Fibroblast of lung (primary cell): ENCODE measurements at regions not wholly inside any gene's neighbourhood (a gene's known extent, or its start where the extent isn't known, plus 50 kb on each side); places are given as distances from the start of the nearest gene placed in this dataset.

ENCODE experiments used
- DNase-seq, 2 donors: peaks; one replicate each; pipeline versions ENCODE4 v3.0.0 to v3.0.0-alpha.2; 2010; ENCODE audit warnings: low read depth in 2 of 2
- H2AFZ ChIP-seq: 2 replicates; pipeline ENCODE4 v1.5.1; 2012; ENCODE audit warnings: low read length, control low read depth, inconsistent platforms
- H3K27ac ChIP-seq: 2 replicates; pipeline ENCODE4 v1.5.1; 2011; ENCODE audit warnings: low read length, control low read depth; ENCODE audit not compliant: insufficient read depth
- H3K27me3 ChIP-seq: 2 replicates; pipeline ENCODE4 v1.5.1; 2011; ENCODE audit warnings: mild to moderate bottlenecking, low read length; ENCODE audit not compliant: control insufficient read depth, insufficient read depth
- H3K36me3 ChIP-seq: 2 replicates; pipeline ENCODE4 v1.5.1; 2011; ENCODE audit warnings: low read length; ENCODE audit not compliant: control insufficient read depth, insufficient read depth
- H3K4me1 ChIP-seq: 2 replicates; pipeline ENCODE4 v1.5.1; 2011; ENCODE audit warnings: low read length; ENCODE audit not compliant: control insufficient read depth, insufficient read depth; ENCODE audit errors: extremely low read depth
- H3K4me2 ChIP-seq: 2 replicates; pipeline ENCODE4 v1.5.1; 2011; ENCODE audit warnings: low read length, control low read depth; ENCODE audit not compliant: insufficient read depth; ENCODE audit errors: extremely low read depth
- H3K4me3 ChIP-seq, 4 experiments: fragments of 200-600 bp in 1 of 4; sonication (generic) in 1 of 4; replicated peaks in 1 of 4; 2 replicates each; pipeline ENCODE4 v1.5.1; 2011 to 2016; ENCODE audit warnings: low read length in 4 of 4, low read depth in 3 of 4, mild to moderate bottlenecking in 3 of 4, control low read depth in 2 of 4, inconsistent platforms in 1 of 4, mixed read lengths in 1 of 4; ENCODE audit not compliant: insufficient read depth in 1 of 4; ENCODE audit errors: control extremely low read depth in 1 of 4
- H3K79me2 ChIP-seq: 2 replicates; pipeline ENCODE4 v1.5.1; 2012; ENCODE audit warnings: mild to moderate bottlenecking, low read length, inconsistent platforms; ENCODE audit not compliant: control insufficient read depth, insufficient read depth
- H3K9ac ChIP-seq: 2 replicates; pipeline ENCODE4 v1.5.1; 2011; ENCODE audit warnings: mild to moderate bottlenecking, low read length, control low read depth; ENCODE audit not compliant: insufficient read depth
- H3K9me3 ChIP-seq: 2 replicates; pipeline ENCODE4 v1.5.1; 2012; ENCODE audit warnings: low read depth, low read length; ENCODE audit not compliant: control insufficient read depth, insufficient read depth
- H4K20me1 ChIP-seq: 2 replicates; pipeline ENCODE4 v1.5.1; 2011; ENCODE audit warnings: low read length; ENCODE audit not compliant: control insufficient read depth, insufficient read depth; ENCODE audit errors: extremely low read depth
- CTCF ChIP-seq, 2 donors: IDR thresholded peaks in 1 of 2; conservative IDR thresholded peaks in 1 of 2; 1 replicate in 1 of 2; 2 replicates in 1 of 2; pipeline ENCODE4 v1.5.1; 2011 to 2012; ENCODE audit warnings: low read length in 2 of 2, control low read depth in 1 of 2, inconsistent platforms in 1 of 2, low read depth in 1 of 2, mild to moderate bottlenecking in 1 of 2
- EZH2 ChIP-seq: IDR thresholded peaks from 2 replicates; pipeline ENCODE4 v1.5.1; 2012; ENCODE audit warnings: low read length, control low read depth, mild to moderate bottlenecking; ENCODE audit errors: missing control alignments

- H3K9me3 ChIP-seq = no peaks in the 10 kb centered on the region
- H3K4me2 ChIP-seq = no peak overlapping the region
- no peaks in the 10 kb centered on the region for H4K20me1 ChIP-seq
- H3K27me3 ChIP-seq = no peaks in the 10 kb centered on the region
- H3K4me3 ChIP-seq = no peak overlapping the region
- H3K27ac ChIP-seq = no peak overlapping the region
- H3K79me2 ChIP-seq = no peaks in the 10 kb centered on the region
- no peaks in the 10 kb centered on the region for H3K4me1 ChIP-seq
- H3K36me3 ChIP-seq = no peaks in the 10 kb centered on the region
- H3K9ac ChIP-seq = no peak overlapping the region
- DNase-seq = no peak
- no peak overlapping the region for H2AFZ ChIP-seq
- TF ChIP-seq CTCF (conservative IDR thresholded peaks at IDR 0.05 in 1 of 2, IDR thresholded peaks at IDR 0.05 in 1 of 2; ENCODE audit: low read depth in 1 of 2, low read length in 2 of 2) = no peak
- no peak for TF ChIP-seq EZH2
Observed at GRCh38 chrX:33989936-33990335, 142.2 kb downstream of the FAM47A start.

- Histone ChIP-seq H3K9ac (no peak overlapping the region), H3K4me1 (no peaks in the 10 kb centered on the region), H3K27me3 (no peaks in the 10 kb centered on the region), H2AFZ (no peak overlapping the region), H3K36me3 (no peaks in the 10 kb centered on the region), H3K79me2 (no peaks in the 10 kb centered on the region), H3K9me3 (no peaks in the 10 kb centered on the region), H3K4me3 (no peak overlapping the region), H3K4me2 (no peak overlapping the region), H4K20me1 (no peaks in the 10 kb centered on the region), H3K27ac (no peak overlapping the region)
- no peak for DNase-seq
- no peak for TF ChIP-seq CTCF (conservative IDR thresholded peaks at IDR 0.05 in 1 of 2, IDR thresholded peaks at IDR 0.05 in 1 of 2; ENCODE audit: low read depth in 1 of 2, low read length in 2 of 2)
- TF ChIP-seq EZH2 = no peak
Observed at GRCh38 chrX:33987458-33987857, 144.7 kb downstream of the FAM47A start.

GRCh38 chrX:33974676-33975075 is 157.4 kb downstream of the FAM47A start:
- Histone ChIP-seq H4K20me1 (no peaks in the 10 kb centered on the region), H3K9ac (no peak overlapping the region), H2AFZ (no peak overlapping the region), H3K27ac (no peak overlapping the region), H3K4me3 (no peak overlapping the region), H3K4me1 (no peaks in the 10 kb centered on the region), H3K4me2 (no peak overlapping the region), H3K27me3 (no peaks in the 10 kb centered on the region), H3K79me2 (no peaks in the 10 kb centered on the region), H3K9me3 (no peaks in the 10 kb centered on the region), H3K36me3 (no peaks in the 10 kb centered on the region)
- no peak for TF ChIP-seq CTCF (conservative IDR thresholded peaks at IDR 0.05 in 1 of 2, IDR thresholded peaks at IDR 0.05 in 1 of 2; ENCODE audit: low read depth in 1 of 2, low read length in 2 of 2)
- TF ChIP-seq EZH2 = no peak
- no peak for DNase-seq
